Gastrocnemius medialis (tissue), 4 donors: ENCODE measurements at regions not wholly inside any gene's neighbourhood (a gene's known extent, or its start where the extent isn't known, plus 50 kb on each side); places are given as distances from the start of the nearest gene placed in this dataset.

Experiments
- ATAC-seq, 2 donors: fragments of 150-250 bp; one replicate each; pipeline ENCODE4 v1.9.1; 2016
- DNase-seq, 2 donors: peaks; one replicate each; pipeline ENCODE4 v3.0.0-alpha.2; 2019
- H3K27ac ChIP-seq, 4 donors: fragments of 200-600 bp; sonication (generic); 1 replicate in 1 of 4; 2 replicates in 3 of 4; pipeline ENCODE4 v1.5.1; 2016 to 2018; ENCODE audit warnings: mild to moderate bottlenecking in 2 of 4, moderate library complexity in 1 of 4
- H3K27me3 ChIP-seq, 3 donors: fragments of 200-600 bp; sonication (generic) in 2 of 3; 1 replicate in 1 of 3; 2 replicates in 2 of 3; pipeline versions ENCODE4 v1.5.1 to v1.6.0; 2016 to 2019; ENCODE audit warnings: mild to moderate bottlenecking in 1 of 3, moderate library complexity in 1 of 3
- H3K36me3 ChIP-seq, 2 donors: fragments of 200-600 bp; sonication (generic) in 1 of 2; one replicate each; pipeline ENCODE4 v1.5.1; 2017 to 2018
- H3K4me1 ChIP-seq, 2 donors: fragments of 200-600 bp; sonication (generic) in 1 of 2; one replicate each; pipeline ENCODE4 v1.5.1; 2016 to 2017; ENCODE audit warnings: mild to moderate bottlenecking in 2 of 2
- H3K4me3 ChIP-seq, 4 donors: fragments of 200-600 bp; sonication (generic) in 3 of 4; 1 replicate in 1 of 4; 2 replicates in 3 of 4; pipeline ENCODE4 v1.5.1; 2016 to 2019; ENCODE audit warnings: mild to moderate bottlenecking in 2 of 4
- H3K9me3 ChIP-seq, 3 donors: fragments of 200-600 bp; sonication (generic) in 2 of 3; 1 replicate in 1 of 3; 2 replicates in 2 of 3; pipeline ENCODE4 v1.5.1; 2016 to 2019
- CTCF ChIP-seq, 5 experiments: fragments of 450-650 bp in 3 of 5; fragments of 200-600 bp in 2 of 5; sonication (generic) in 2 of 5; IDR thresholded peaks in 4 of 5; conservative IDR thresholded peaks in 1 of 5; 1 replicate in 4 of 5; 2 replicates in 1 of 5; pipeline ENCODE4 v1.5.1; 2016 to 2019; ENCODE audit warnings: antibody characterized with exemption in 5 of 5, mild to moderate bottlenecking in 3 of 5, moderate library complexity in 3 of 5
- POLR2A ChIP-seq, 2 donors: fragments of 450-650 bp; IDR thresholded peaks; one replicate each; pipeline ENCODE4 v1.6.1; 2017; ENCODE audit warnings: antibody characterized with exemption in 2 of 2, mild to moderate bottlenecking in 2 of 2, moderate library complexity in 2 of 2
- in situ Hi-C, 4 donors: fragments of 200-750 bp; cut with MboI; loops; one replicate each; pipeline versions ENCODE4 v1.15.0 to v1.8.0; 2017; ENCODE audit warnings: low sequenced_read_pairs in 4 of 4
- intact Hi-C: fragments of 100-400 bp; cut with DNase I; formaldehyde crosslinking; loops from one replicate; pipeline ENCODE4 v1.15.1; 2023; ENCODE audit warnings: low total_unique reads

- DNase-seq (no peak), ATAC-seq (peak in 1 of 2 donors; percentile 45)
- Histone ChIP-seq H3K27me3 (no peaks in the 10 kb centered on the region), H3K36me3 (no peaks in the 10 kb centered on the region), H3K4me3 (no peak overlapping the region), H3K9me3 (no peaks in the 10 kb centered on the region), H3K27ac (no peak overlapping the region), H3K4me1 (no peaks in the 10 kb centered on the region)
- intact Hi-C loops (no loop called here), in situ Hi-C loops (no loop called here)
- no peak for TF ChIP-seq POLR2A (IDR thresholded peaks at IDR 0.05)
- TF ChIP-seq CTCF (IDR thresholded peaks at IDR 0.05 in 4 of 5, conservative IDR thresholded peaks at IDR 0.05 in 1 of 5): no peak
These were observed 152.9 kb downstream of the SPP2 start for GRCh38 chr2:234203135-234203984.

- DNase-seq (no peak), ATAC-seq (no peak)
- Histone ChIP-seq H3K27ac (no peak overlapping the region), H3K4me1 (no peaks in the 10 kb centered on the region), H3K4me3 (no peak overlapping the region), H3K27me3 (no peaks in the 10 kb centered on the region), H3K9me3 (no peaks in the 10 kb centered on the region), H3K36me3 (no peaks in the 10 kb centered on the region)
- intact Hi-C loops (no loop called here), in situ Hi-C loops (no loop called here)
- TF ChIP-seq POLR2A (IDR thresholded peaks at IDR 0.05) (no peak), CTCF (IDR thresholded peaks at IDR 0.05 in 4 of 5, conservative IDR thresholded peaks at IDR 0.05 in 1 of 5) (no peak)
These were observed 152.1 kb downstream of the SPP2 start for GRCh38 chr2:234202601-234203000.

GRCh38 chr2:234199996-234200395 is 149.5 kb downstream of the SPP2 start:
- Histone ChIP-seq H3K27me3 (no peaks in the 10 kb centered on the region), H3K4me1 (no peaks in the 10 kb centered on the region), H3K4me3 (no peak overlapping the region), H3K9me3 (no peaks in the 10 kb centered on the region), H3K27ac (no peak overlapping the region), H3K36me3 (no peaks in the 10 kb centered on the region)
- DNase-seq (no peak), ATAC-seq (no peak)
- TF ChIP-seq POLR2A (IDR thresholded peaks at IDR 0.05): no peak
- no peak for TF ChIP-seq CTCF (IDR thresholded peaks at IDR 0.05 in 4 of 5, conservative IDR thresholded peaks at IDR 0.05 in 1 of 5)
- intact Hi-C loops (no loop called here), in situ Hi-C loops (no loop called here)

GRCh38 chr2:234198976-234199375 is 148.5 kb downstream of the SPP2 start:
- DNase-seq: no peak
- H3K4me1 ChIP-seq: no peaks in the 10 kb centered on the region
- H3K27me3 ChIP-seq: no peaks in the 10 kb centered on the region
- no peaks in the 10 kb centered on the region for H3K9me3 ChIP-seq
- in situ Hi-C loops (no loop called here), intact Hi-C loops (no loop called here)
- H3K36me3 ChIP-seq: no peaks in the 10 kb centered on the region
- H3K4me3 ChIP-seq: no peak overlapping the region
- no peak for ATAC-seq
- no peak for TF ChIP-seq POLR2A (IDR thresholded peaks at IDR 0.05)
- no peak for TF ChIP-seq CTCF (IDR thresholded peaks at IDR 0.05 in 4 of 5, conservative IDR thresholded peaks at IDR 0.05 in 1 of 5)
- no peak overlapping the region for H3K27ac ChIP-seq
